PFSK-1 (cell line): ENCODE measurements at regions not wholly inside any gene's neighbourhood (a gene's known extent, or its start where the extent isn't known, plus 50 kb on each side); places are given as distances from the start of the nearest gene placed in this dataset.

Source experiments
- FOXP2 ChIP-seq: optimal IDR thresholded peaks from 2 replicates; pipeline ENCODE3; 2011; ENCODE audit warnings: borderline replicate concordance, control low read depth, inconsistent platforms; ENCODE audit not compliant: insufficient read depth; ENCODE audit errors: extremely low read length, extremely low read depth
- POLR2AphosphoS5 ChIP-seq: IDR thresholded peaks from 2 replicates; pipeline ENCODE4 v1.6.1; 2012; ENCODE audit warnings: low read depth, mild to moderate bottlenecking, control low read depth, low read length, moderate library complexity
- REST ChIP-seq, 2 experiments: IDR thresholded peaks; 2 replicates each; pipeline versions ENCODE4 v1.6.1 to v1.8.0; 2011 to 2012; ENCODE audit warnings: low read depth in 2 of 2, low read length in 2 of 2, control low read depth in 1 of 2, inconsistent platforms in 1 of 2, mild to moderate bottlenecking in 1 of 2, moderate library complexity in 1 of 2; ENCODE audit not compliant: insufficient read depth in 1 of 2
- SIN3A ChIP-seq: IDR thresholded peaks from 2 replicates; pipeline ENCODE4 v1.6.1; 2012; ENCODE audit warnings: mild to moderate bottlenecking, low read length, moderate library complexity, borderline replicate concordance; ENCODE audit not compliant: insufficient read depth
- TAF1 ChIP-seq: IDR thresholded peaks from 2 replicates; pipeline ENCODE4 v1.6.1; 2012; ENCODE audit warnings: low read length, control low read depth, borderline replicate concordance; ENCODE audit not compliant: insufficient read depth

DNA sequence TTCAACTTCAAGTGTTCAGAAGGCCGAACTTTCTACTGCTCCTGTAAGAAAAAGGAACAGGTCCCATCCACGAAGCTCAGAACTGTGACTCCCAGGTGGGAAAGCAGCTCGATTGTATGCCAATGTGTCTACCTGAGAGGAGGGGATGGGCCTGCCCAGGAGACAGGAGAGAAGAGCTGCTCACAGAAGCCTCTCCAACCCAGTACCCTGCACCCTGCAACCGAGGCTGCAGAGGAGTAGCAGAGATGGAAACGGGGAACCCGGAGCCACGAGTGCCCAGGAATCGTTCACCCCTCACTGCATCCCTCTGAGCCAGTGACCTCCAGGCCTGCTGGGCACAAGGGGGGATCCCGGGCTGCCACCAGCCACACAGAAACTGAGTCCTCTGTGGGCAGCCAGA, 86.5 kb upstream of the PRR23E start:
- TF ChIP-seq POLR2AphosphoS5 = no peak
- TF ChIP-seq REST (IDR thresholded peaks at IDR 0.05; ENCODE audit: insufficient read depth in 1 of 2, low read depth in 2 of 2, low read length in 2 of 2) = no peak
- no peak for TF ChIP-seq FOXP2
- TF ChIP-seq SIN3A = no peak
- TF ChIP-seq TAF1 = no peak

GRCh38 chr3:127107002-127107401, 85.9 kb upstream of the PRR23E start:
- TF ChIP-seq SIN3A (no peak), TAF1 (no peak), FOXP2 (no peak), REST (IDR thresholded peaks at IDR 0.05; ENCODE audit: insufficient read depth in 1 of 2, low read depth in 2 of 2, low read length in 2 of 2) (no peak), POLR2AphosphoS5 (no peak)

DNA sequence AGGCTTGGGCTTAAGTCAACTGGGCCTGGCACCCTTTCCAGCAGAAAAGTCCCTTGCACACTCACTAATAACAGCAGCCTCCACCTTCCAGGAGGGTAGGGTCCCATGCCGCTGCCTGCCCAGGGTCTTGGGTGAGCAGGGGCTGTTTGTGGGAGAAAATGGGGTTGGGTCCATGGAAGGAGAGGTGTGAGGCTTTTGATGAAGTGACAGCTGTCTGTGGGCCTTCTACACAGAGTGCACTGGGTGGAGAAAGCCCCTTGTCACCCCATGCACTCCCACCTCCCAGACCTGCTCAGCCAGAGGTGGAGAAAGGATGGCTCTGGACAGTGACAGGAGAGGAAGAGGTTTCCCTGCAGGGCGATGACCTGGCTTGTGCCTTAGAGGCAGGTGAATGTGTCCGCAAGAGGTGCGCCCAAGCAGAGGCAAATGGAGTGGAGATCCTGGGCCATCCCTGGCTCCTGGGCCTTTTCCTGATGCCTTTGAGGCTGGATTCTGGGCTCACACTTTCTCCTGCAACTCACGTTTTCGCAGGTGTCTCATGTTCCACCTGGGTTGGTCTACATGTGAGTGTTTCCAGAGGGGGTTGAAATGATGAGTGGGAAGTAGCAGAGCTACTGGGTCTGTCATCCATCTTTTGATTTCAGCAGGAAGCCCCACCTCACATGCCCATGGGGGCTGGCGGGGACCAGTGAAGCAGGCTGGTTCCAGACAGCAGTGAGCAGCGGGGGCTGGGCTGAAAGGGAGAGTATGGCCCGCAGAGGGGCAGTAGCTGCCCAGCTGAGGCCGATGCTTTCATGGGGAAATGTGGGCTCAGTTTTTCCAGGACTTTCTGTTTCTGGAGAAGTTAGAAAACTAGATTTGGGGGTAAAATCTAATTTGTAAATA, 85.2 kb upstream of the PRR23E start:
- TF ChIP-seq TAF1 (no peak), POLR2AphosphoS5 (no peak), FOXP2 (no peak), REST (IDR thresholded peaks at IDR 0.05; ENCODE audit: insufficient read depth in 1 of 2, low read depth in 2 of 2, low read length in 2 of 2) (no peak), SIN3A (no peak)

DNA sequence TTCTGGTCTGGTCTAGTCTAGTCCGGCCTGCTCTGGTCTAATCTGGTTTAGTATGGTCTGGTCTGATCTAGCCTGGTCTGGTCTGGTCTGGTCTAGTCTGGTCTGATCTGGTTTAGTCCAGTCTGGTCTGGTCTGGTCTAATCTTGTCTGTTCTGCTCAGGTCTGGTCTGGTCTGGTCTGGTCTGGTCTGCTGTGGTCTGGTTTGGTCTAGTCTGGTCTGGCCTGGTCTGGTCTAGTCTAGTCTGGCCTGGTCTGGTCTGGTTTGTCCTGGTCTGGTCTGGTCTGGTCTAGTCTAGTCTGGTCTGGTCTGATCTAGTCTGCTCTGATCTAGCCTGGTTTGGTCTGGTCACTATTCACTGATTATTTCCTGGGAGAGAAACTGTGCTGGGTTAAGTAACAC, 84.1 kb upstream of the PRR23E start:
- TF ChIP-seq REST (IDR thresholded peaks at IDR 0.05; ENCODE audit: insufficient read depth in 1 of 2, low read depth in 2 of 2, low read length in 2 of 2) = no peak
- no peak for TF ChIP-seq TAF1
- TF ChIP-seq FOXP2 = no peak
- TF ChIP-seq SIN3A = no peak
- TF ChIP-seq POLR2AphosphoS5 = no peak
